ENCODE measurements at regions not wholly inside any gene's neighbourhood (a gene's known extent, or its start where the extent isn't known, plus 50 kb on each side); places are given as distances from the start of the nearest gene placed in this dataset.

GRCh38 chr10:111758593-111758992 lies 425.0 kb downstream of the GPAM start:
- Mint-ChIP-seq H3K27me3 (ENCODE audit: low read depth) (peaks cover 23% of the 10 kb centered on the region), H3K36me3 (ENCODE audit: low read depth) (no peaks in the 10 kb centered on the region), H3K9me3 (no peaks in the 10 kb centered on the region), H3K27ac (no peak overlapping the region), H3K4me1 (ENCODE audit: low read depth) (no peaks in the 10 kb centered on the region), H3K4me3 (no peak overlapping the region)
- DNase-seq: no peak
- intact Hi-C loops (cut with micrococcal nuclease): loop anchor here (10.0 kb wide), 2 partner anchors 556 to 684 kb away; partner anchors contain the start of gene ADRA2A
- CTCF ChIA-PET: no interaction called here

GRCh38 chr10:111762114-111762513 lies 421.5 kb downstream of the GPAM start:
- no peak for DNase-seq
- Mint-ChIP-seq H3K4me1 (ENCODE audit: low read depth) (no peaks in the 10 kb centered on the region), H3K9me3 (no peaks in the 10 kb centered on the region), H3K27ac (no peak overlapping the region), H3K36me3 (ENCODE audit: low read depth) (no peaks in the 10 kb centered on the region), H3K4me3 (no peak overlapping the region), H3K27me3 (ENCODE audit: low read depth) (peaks cover 18% of the 10 kb centered on the region)
- intact Hi-C loops (cut with micrococcal nuclease): no loop called here
- CTCF ChIA-PET: interaction anchor here (0.5 kb wide), 1 partner anchor 62 kb away, joined by 3 read pairs; no protein-coding TSS in a partner anchor

- no peak overlapping the region for H3K27ac Mint-ChIP-seq
- peaks cover 7% of the 10 kb centered on the region for H3K27me3 Mint-ChIP-seq (ENCODE audit: low read depth)
- H3K36me3 Mint-ChIP-seq (ENCODE audit: low read depth): no peaks in the 10 kb centered on the region
- CTCF ChIA-PET: no interaction called here
- no peak overlapping the region for H3K4me3 Mint-ChIP-seq
- no peaks in the 10 kb centered on the region for H3K4me1 Mint-ChIP-seq (ENCODE audit: low read depth)
- H3K9me3 Mint-ChIP-seq: no peaks in the 10 kb centered on the region
- DNase-seq: no peak
- intact Hi-C loops (cut with micrococcal nuclease): no loop called here
Observed at GRCh38 chr10:111765216-111765615, 418.3 kb downstream of the GPAM start.

GRCh38 chr10:111766464-111766863 lies 417.1 kb downstream of the GPAM start:
- Mint-ChIP-seq H3K9me3 (no peaks in the 10 kb centered on the region), H3K27ac (no peak overlapping the region), H3K27me3 (ENCODE audit: low read depth) (peaks cover 9% of the 10 kb centered on the region), H3K36me3 (ENCODE audit: low read depth) (no peaks in the 10 kb centered on the region), H3K4me3 (no peak overlapping the region), H3K4me1 (ENCODE audit: low read depth) (no peaks in the 10 kb centered on the region)
- DNase-seq: no peak
- CTCF ChIA-PET: no interaction called here
- intact Hi-C loops (cut with micrococcal nuclease): no loop called here

- Mint-ChIP-seq H3K27ac (no peak overlapping the region), H3K9me3 (no peaks in the 10 kb centered on the region), H3K36me3 (ENCODE audit: low read depth) (no peaks in the 10 kb centered on the region), H3K27me3 (ENCODE audit: low read depth) (peaks cover 9% of the 10 kb centered on the region), H3K4me1 (ENCODE audit: low read depth) (no peaks in the 10 kb centered on the region), H3K4me3 (no peak overlapping the region)
- DNase-seq: no peak
- intact Hi-C loops (cut with micrococcal nuclease): no loop called here
- CTCF ChIA-PET: no interaction called here
Observed at GRCh38 chr10:111767661-111768060, 415.9 kb downstream of the GPAM start.

GRCh38 chr10:111773950-111774349 lies 409.6 kb downstream of the GPAM start:
- intact Hi-C loops (cut with micrococcal nuclease): no loop called here
- Mint-ChIP-seq H3K4me3 (no peak overlapping the region), H3K4me1 (ENCODE audit: low read depth) (no peaks in the 10 kb centered on the region), H3K9me3 (no peaks in the 10 kb centered on the region), H3K27ac (no peak overlapping the region), H3K36me3 (ENCODE audit: low read depth) (no peaks in the 10 kb centered on the region), H3K27me3 (ENCODE audit: low read depth) (peaks cover 6% of the 10 kb centered on the region)
- CTCF ChIA-PET: no interaction called here
- no peak for DNase-seq

- no peaks in the 10 kb centered on the region for H3K36me3 Mint-ChIP-seq (ENCODE audit: low read depth)
- CTCF ChIA-PET: no interaction called here
- H3K4me1 Mint-ChIP-seq (ENCODE audit: low read depth): no peaks in the 10 kb centered on the region
- H3K9me3 Mint-ChIP-seq: no peaks in the 10 kb centered on the region
- intact Hi-C loops (cut with micrococcal nuclease): no loop called here
- H3K4me3 Mint-ChIP-seq: no peak overlapping the region
- no peak for DNase-seq
- H3K27ac Mint-ChIP-seq: no peak overlapping the region
- peaks cover 6% of the 10 kb centered on the region for H3K27me3 Mint-ChIP-seq (ENCODE audit: low read depth)
Observed at GRCh38 chr10:111774486-111774885, 409.1 kb downstream of the GPAM start.

- Mint-ChIP-seq H3K4me1 (ENCODE audit: low read depth) (no peaks in the 10 kb centered on the region), H3K4me3 (no peak overlapping the region), H3K27ac (no peak overlapping the region), H3K9me3 (no peaks in the 10 kb centered on the region), H3K36me3 (ENCODE audit: low read depth) (no peaks in the 10 kb centered on the region), H3K27me3 (ENCODE audit: low read depth) (peaks cover 3% of the 10 kb centered on the region)
- intact Hi-C loops (cut with micrococcal nuclease): no loop called here
- CTCF ChIA-PET: no interaction called here
- no peak for DNase-seq
Observed at GRCh38 chr10:111784436-111784835, 399.1 kb downstream of the GPAM start.

GRCh38 chr10:111784946-111785465 lies 398.6 kb downstream of the GPAM start:
- H3K27me3 Mint-ChIP-seq (ENCODE audit: low read depth): peaks cover 3% of the 10 kb centered on the region
- no peaks in the 10 kb centered on the region for H3K36me3 Mint-ChIP-seq (ENCODE audit: low read depth)
- intact Hi-C loops (cut with micrococcal nuclease): no loop called here
- H3K4me3 Mint-ChIP-seq: no peak overlapping the region
- CTCF ChIA-PET: no interaction called here
- no peak overlapping the region for H3K27ac Mint-ChIP-seq
- H3K4me1 Mint-ChIP-seq (ENCODE audit: low read depth): no peaks in the 10 kb centered on the region
- H3K9me3 Mint-ChIP-seq: no peaks in the 10 kb centered on the region
- no peak for DNase-seq

- no peaks in the 10 kb centered on the region for H3K36me3 Mint-ChIP-seq (ENCODE audit: low read depth)
- intact Hi-C loops (cut with micrococcal nuclease): no loop called here
- no peaks in the 10 kb centered on the region for H3K9me3 Mint-ChIP-seq
Observed at GRCh38 chr10:111785921-111786320, 397.6 kb downstream of the GPAM start.

GRCh38 chr10:111789821-111790220 lies 393.7 kb downstream of the GPAM start:
- Mint-ChIP-seq H3K27me3 (ENCODE audit: low read depth) (peaks cover 3% of the 10 kb centered on the region), H3K4me1 (ENCODE audit: low read depth) (no peaks in the 10 kb centered on the region), H3K27ac (no peak overlapping the region), H3K36me3 (ENCODE audit: low read depth) (no peaks in the 10 kb centered on the region), H3K4me3 (no peak overlapping the region), H3K9me3 (peaks cover 2% of the 10 kb centered on the region)
- no peak for DNase-seq
- intact Hi-C loops (cut with micrococcal nuclease): no loop called here
- CTCF ChIA-PET: no interaction called here

More at GRCh38 chr10:111785921-111786320, 397.6 kb downstream of the GPAM start:
- no peak for DNase-seq
- CTCF ChIA-PET: no interaction called here
- Mint-ChIP-seq H3K27ac (no peak overlapping the region), H3K27me3 (ENCODE audit: low read depth) (peaks cover 4% of the 10 kb centered on the region), H3K4me1 (ENCODE audit: low read depth) (no peaks in the 10 kb centered on the region), H3K4me3 (no peak overlapping the region)

GRCh38 chr10:111801841-111802240 lies 381.7 kb downstream of the GPAM start:
- CTCF ChIA-PET: no interaction called here
- H3K27ac Mint-ChIP-seq: no peak overlapping the region
- no peaks in the 10 kb centered on the region for H3K27me3 Mint-ChIP-seq (ENCODE audit: low read depth)
- no peaks in the 10 kb centered on the region for H3K36me3 Mint-ChIP-seq (ENCODE audit: low read depth)
- H3K4me1 Mint-ChIP-seq (ENCODE audit: low read depth): no peaks in the 10 kb centered on the region
- no peak for DNase-seq
- peaks cover 4% of the 10 kb centered on the region for H3K9me3 Mint-ChIP-seq
- H3K4me3 Mint-ChIP-seq: no peak overlapping the region
- intact Hi-C loops (cut with micrococcal nuclease): no loop called here

GRCh38 chr10:111804781-111805180 lies 378.8 kb downstream of the GPAM start:
- no peak overlapping the region for H3K27ac Mint-ChIP-seq
- no peak for DNase-seq
- CTCF ChIA-PET: no interaction called here
- intact Hi-C loops (cut with micrococcal nuclease): no loop called here
- no peak overlapping the region for H3K4me3 Mint-ChIP-seq
- no peaks in the 10 kb centered on the region for H3K9me3 Mint-ChIP-seq
- no peaks in the 10 kb centered on the region for H3K4me1 Mint-ChIP-seq (ENCODE audit: low read depth)
- H3K27me3 Mint-ChIP-seq (ENCODE audit: low read depth): no peaks in the 10 kb centered on the region
- H3K36me3 Mint-ChIP-seq (ENCODE audit: low read depth): no peaks in the 10 kb centered on the region

- Mint-ChIP-seq H3K4me1 (ENCODE audit: low read depth) (no peaks in the 10 kb centered on the region), H3K9me3 (no peaks in the 10 kb centered on the region), H3K27ac (no peak overlapping the region), H3K4me3 (no peak overlapping the region), H3K36me3 (ENCODE audit: low read depth) (no peaks in the 10 kb centered on the region), H3K27me3 (ENCODE audit: low read depth) (peaks cover 3% of the 10 kb centered on the region)
- intact Hi-C loops (cut with micrococcal nuclease): no loop called here
- CTCF ChIA-PET: no interaction called here
- no peak for DNase-seq
Observed at GRCh38 chr10:111811517-111811916, 372.0 kb downstream of the GPAM start.

Data from activated naive CD4-positive, alpha-beta T cell treated with anti-CD3 and anti-CD28 coated beads for 36 hours (primary cell).